PC-3 (cell line): ENCODE measurements at regions not wholly inside any gene's neighbourhood (a gene's known extent, or its start where the extent isn't known, plus 50 kb on each side); places are given as distances from the start of the nearest gene placed in this dataset.

Experiments used
- ATAC-seq: fragments of 200-7000 bp; cut with Tn5 transposase; 2 replicates; pipeline ENCODE4 v1.9.1; 2020; ENCODE audit warnings: mild to moderate bottlenecking, moderate library complexity
- BruUV-seq: library from RNA; stranded (reverse); fragments of 400-500 nt; replicated peaks from 2 replicates; lab custom pipeline; 2021; lab: Mats Ljungman, UMichigan
- CTCF ChIA-PET: fragments of 300-600 bp; sonication (Branson Sonifier 250); formaldehyde crosslinking; loops from one replicate; lab custom pipeline; 2022; ENCODE audit warnings: antibody characterized with exemption; lab: Charles Lee
- POLR2A ChIA-PET: fragments of 300-600 bp; sonication (Branson Sonifier 250); formaldehyde crosslinking; loops from one replicate; lab custom pipeline; 2022; ENCODE audit warnings: antibody characterized with exemption; ENCODE audit not compliant: unreplicated experiment; lab: Charles Lee
- DNase-seq: peaks from one replicate; pipeline ENCODE4 v3.0.0-alpha.2; 2015
- H2AFZ ChIP-seq: fragments of 300-600 bp; sonication (generic); 2 replicates; pipeline ENCODE4 v1.6.0; 2016; ENCODE audit warnings: antibody characterized with exemption, low read length
- H3F3A ChIP-seq: fragments of 300-600 bp; sonication (generic); one replicate; pipeline ENCODE4 v1.6.0; 2017; ENCODE audit warnings: antibody characterized with exemption, low read length, control low read depth, mild to moderate bottlenecking; ENCODE audit not compliant: unreplicated experiment
- H3K27ac ChIP-seq: fragments of 300-600 bp; sonication (generic); 2 replicates; pipeline ENCODE4 v1.5.1; 2016; ENCODE audit warnings: mild to moderate bottlenecking, low read length
- H3K27me3 ChIP-seq: fragments of 300-600 bp; sonication (generic); 2 replicates; pipeline ENCODE4 v1.6.1; 2016; ENCODE audit warnings: low read length, mixed read lengths
- H3K36me3 ChIP-seq: fragments of 300-600 bp; sonication (generic); 2 replicates; pipeline ENCODE4 v1.6.1; 2016; ENCODE audit warnings: low read depth, mixed run types, low read length, mixed read lengths
- H3K4me1 ChIP-seq: fragments of 300-600 bp; sonication (generic); 2 replicates; pipeline ENCODE4 v1.5.1; 2016; ENCODE audit warnings: low read length; ENCODE audit not compliant: insufficient read depth
- H3K4me2 ChIP-seq: fragments of 300-600 bp; sonication (generic); 2 replicates; pipeline ENCODE4 v1.6.0; 2016; ENCODE audit warnings: low read length
- H3K4me3 ChIP-seq: fragments of 300-600 bp; sonication (generic); 2 replicates; pipeline ENCODE4 v1.5.1; 2016; ENCODE audit warnings: mild to moderate bottlenecking, low read length, mixed read lengths
- H3K79me2 ChIP-seq: fragments of 300-600 bp; sonication (generic); 2 replicates; pipeline ENCODE4 v1.6.1; 2017; ENCODE audit warnings: low read length, mixed read lengths
- H3K9ac ChIP-seq: fragments of 300-600 bp; sonication (generic); 2 replicates; pipeline ENCODE4 v1.6.0; 2016; ENCODE audit warnings: mild to moderate bottlenecking, low read length
- H3K9me2 ChIP-seq: fragments of 300-600 bp; sonication (generic); replicated peaks from 2 replicates; pipeline ENCODE4 v1.6.1; 2016; ENCODE audit warnings: mixed run types, low read length, mixed read lengths
- H3K9me3 ChIP-seq: fragments of 300-600 bp; sonication (generic); 2 replicates; pipeline ENCODE4 v1.6.1; 2016; ENCODE audit warnings: low read length, mixed read lengths
- H4K20me1 ChIP-seq: fragments of 300-600 bp; sonication (generic); 2 replicates; pipeline ENCODE4 v1.6.1; 2016; ENCODE audit warnings: low read length, mixed read lengths
- CTCF ChIP-seq: fragments of 300-600 bp; sonication (generic); conservative IDR thresholded peaks from 2 replicates; pipeline ENCODE4 v1.5.1; 2017; ENCODE audit warnings: antibody characterized with exemption, low read depth, mild to moderate bottlenecking, low read length
- EZH2 ChIP-seq: fragments of 300-600 bp; sonication (generic); IDR thresholded peaks from one replicate; pipeline ENCODE4 v1.6.1; 2017; ENCODE audit warnings: antibody characterized with exemption, mild to moderate bottlenecking, low read length; ENCODE audit not compliant: unreplicated experiment
- EZH2phosphoT487 ChIP-seq: fragments of 300-600 bp; sonication (generic); IDR thresholded peaks from 2 replicates; pipeline ENCODE4 v1.6.1; 2018; ENCODE audit warnings: mild to moderate bottlenecking, antibody characterized with exemption, low read length, borderline replicate concordance
- intact Hi-C: fragments of 100-400 bp; cut with micrococcal nuclease; formaldehyde crosslinking; loops from 2 replicates; pipeline ENCODE4 v1.9.0; 2023

GRCh38 chr10:105803206-105803605 lies 1162.1 kb downstream of the SORCS3 start:
- no peaks in the 10 kb centered on the region for H3K36me3 ChIP-seq
- DNase-seq (no peak), ATAC-seq (no peak)
- no peak overlapping the region for H2AFZ ChIP-seq
- no peak overlapping the region for H3K9ac ChIP-seq
- H3K9me3 ChIP-seq = no peaks in the 10 kb centered on the region
- no peak for TF ChIP-seq EZH2phosphoT487
- no peak for TF ChIP-seq CTCF
- no peak for TF ChIP-seq EZH2
- no peaks in the 10 kb centered on the region for H3K9me2 ChIP-seq
- no peak overlapping the region for H3K4me3 ChIP-seq
- H3F3A ChIP-seq = no peaks in the 10 kb centered on the region
- H3K4me2 ChIP-seq = no peak overlapping the region
- H3K27ac ChIP-seq = no peak overlapping the region
- ChIA-PET POLR2A (no interaction called here), CTCF (no interaction called here)
- H3K79me2 ChIP-seq = no peaks in the 10 kb centered on the region
- no peaks in the 10 kb centered on the region for H4K20me1 ChIP-seq
- BruUV-seq = no TSS peak
- intact Hi-C loops = no loop called here
- H3K27me3 ChIP-seq = no peaks in the 10 kb centered on the region
- H3K4me1 ChIP-seq = no peaks in the 10 kb centered on the region

DNA sequence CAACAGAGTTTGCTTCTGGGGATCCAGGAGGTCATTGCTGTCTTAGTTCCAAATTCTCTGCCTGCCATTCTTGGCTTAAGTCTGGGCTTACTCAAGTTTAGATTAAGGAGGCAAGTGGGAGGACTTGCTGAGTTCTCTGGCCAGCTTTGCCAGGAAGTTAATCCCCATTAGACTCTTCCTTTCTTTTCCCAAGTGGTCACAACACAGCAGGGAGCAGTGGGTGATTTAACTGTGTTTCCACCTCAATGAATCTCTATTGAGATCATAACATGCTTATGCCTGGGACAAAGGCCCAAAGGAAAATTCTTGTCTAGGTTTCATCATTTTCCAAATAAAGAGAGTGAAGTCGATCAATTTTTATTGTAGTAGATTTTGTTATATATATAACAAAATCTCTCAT lies 1159.6 kb downstream of the SORCS3 start:
- H4K20me1 ChIP-seq = no peaks in the 10 kb centered on the region
- intact Hi-C loops = no loop called here
- no peak for DNase-seq
- ATAC-seq = no peak
- H3F3A ChIP-seq = no peaks in the 10 kb centered on the region
- no peaks in the 10 kb centered on the region for H3K79me2 ChIP-seq
- ChIA-PET CTCF (no interaction called here), POLR2A (no interaction called here)
- H3K36me3 ChIP-seq = no peaks in the 10 kb centered on the region
- no peaks in the 10 kb centered on the region for H3K27me3 ChIP-seq
- TF ChIP-seq CTCF = no peak
- no peak for TF ChIP-seq EZH2phosphoT487
- TF ChIP-seq EZH2 = no peak
- no peaks in the 10 kb centered on the region for H3K4me1 ChIP-seq
- BruUV-seq = no TSS peak
- H3K27ac ChIP-seq = no peak overlapping the region
- no peak overlapping the region for H3K9ac ChIP-seq
- no peak overlapping the region for H3K4me3 ChIP-seq
- no peaks in the 10 kb centered on the region for H3K9me2 ChIP-seq
- H2AFZ ChIP-seq = no peak overlapping the region
- H3K9me3 ChIP-seq = no peaks in the 10 kb centered on the region
- H3K4me2 ChIP-seq = no peak overlapping the region

DNA sequence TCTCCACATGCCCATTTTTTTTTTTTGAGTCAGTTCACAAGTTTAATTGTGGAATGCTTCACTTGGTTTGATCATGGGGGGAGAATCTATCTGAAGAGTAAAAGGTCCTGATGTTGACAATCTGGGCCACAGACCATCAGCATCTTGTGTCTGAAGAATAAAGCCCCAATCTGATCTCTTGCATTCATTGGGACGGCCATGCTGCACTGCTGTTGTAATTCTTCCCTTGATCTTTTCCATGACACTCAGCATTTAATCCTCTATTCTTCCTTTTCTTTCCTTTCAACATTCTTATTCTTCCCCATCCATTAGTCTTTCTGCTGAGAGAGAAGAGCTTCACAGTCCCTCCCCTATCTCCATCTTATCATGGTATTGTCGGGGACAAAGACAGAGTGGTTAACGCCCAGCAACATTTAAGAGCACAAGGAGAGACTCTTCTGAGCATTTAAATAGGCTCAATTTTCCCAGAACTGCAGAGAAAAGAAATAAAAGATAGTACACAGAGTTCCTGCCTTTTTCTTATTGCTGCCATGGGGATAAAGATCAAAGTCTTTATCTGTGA lies 1157.3 kb downstream of the SORCS3 start:
- Histone ChIP-seq H3K4me2 (no peak overlapping the region), H3F3A (no peaks in the 10 kb centered on the region), H3K9ac (no peak overlapping the region), H3K79me2 (no peaks in the 10 kb centered on the region), H2AFZ (no peak overlapping the region), H3K27me3 (no peaks in the 10 kb centered on the region), H3K9me3 (no peaks in the 10 kb centered on the region), H3K4me1 (no peaks in the 10 kb centered on the region), H4K20me1 (no peaks in the 10 kb centered on the region), H3K9me2 (no peaks in the 10 kb centered on the region), H3K4me3 (no peak overlapping the region), H3K27ac (no peak overlapping the region), H3K36me3 (no peaks in the 10 kb centered on the region)
- ChIA-PET POLR2A (no interaction called here), CTCF (no interaction called here)
- DNase-seq = no peak
- TF ChIP-seq EZH2phosphoT487 (no peak), EZH2 (no peak), CTCF (no peak)
- intact Hi-C loops = no loop called here
- no TSS peak for BruUV-seq
- ATAC-seq = no peak
